ENCODE measurements at regions not wholly inside any gene's neighbourhood (a gene's known extent, or its start where the extent isn't known, plus 50 kb on each side); places are given as distances from the start of the nearest gene placed in this dataset.
"Not testable (repeated sequence)": the region's sequence is repeated elsewhere in the genome, so short reads cannot be mapped to it uniquely, and the experiment has no call there.

DNA sequence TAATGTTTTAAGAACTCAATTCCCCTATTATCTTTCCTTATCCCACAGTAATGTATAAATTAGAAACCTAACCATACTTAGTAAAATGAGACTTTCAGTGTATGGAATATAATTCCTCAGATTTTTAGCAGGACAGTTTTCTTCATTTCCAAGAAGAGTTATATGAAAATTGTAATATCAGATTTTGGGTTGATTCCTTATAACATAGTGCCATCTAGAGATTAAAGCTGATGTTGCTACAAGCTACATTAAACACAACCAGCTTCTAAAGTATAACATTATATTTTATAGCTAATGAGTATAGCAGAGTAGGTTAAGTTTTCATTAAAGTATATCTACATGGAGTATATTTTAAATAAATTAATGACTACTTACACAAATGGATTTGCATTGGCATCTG lies 99.7 kb upstream of the MIR17HG start:
- Histone ChIP-seq H3K4me3 (no peak overlapping the region), H3K36me3 (no peaks in the 10 kb centered on the region), H3K27ac (no peak overlapping the region), H3K9me3 (replicated peaks) (no peaks in the 10 kb centered on the region), H3K27me3 (no peaks in the 10 kb centered on the region), H3K4me1 (no peaks in the 10 kb centered on the region)
- peak in 1 of 2 experiments; percentile 28 for DNase-seq

DNA sequence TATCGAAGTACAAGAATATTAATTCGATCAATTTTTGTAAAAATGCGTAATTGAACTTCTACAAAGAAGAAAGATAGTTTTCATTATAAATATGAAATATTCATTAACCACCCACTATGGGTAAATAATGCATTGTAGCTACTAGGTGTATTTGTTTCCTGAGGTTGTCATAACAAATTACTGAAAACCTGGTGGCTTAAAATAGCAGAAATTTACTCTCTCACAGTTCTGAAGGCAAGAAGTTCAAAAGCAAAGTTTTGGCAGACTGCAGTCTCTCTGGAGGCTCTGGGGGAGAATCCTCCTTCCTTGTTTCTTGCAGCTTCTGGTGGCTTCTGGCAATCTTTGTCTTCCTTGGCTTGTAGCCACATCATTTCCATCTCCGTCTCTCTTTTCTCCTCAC lies 99.2 kb upstream of the MIR17HG start:
- no peaks in the 10 kb centered on the region for H3K4me1 ChIP-seq
- H3K27ac ChIP-seq = no peak overlapping the region
- H3K4me3 ChIP-seq = no peak overlapping the region
- no peak for DNase-seq
- no peaks in the 10 kb centered on the region for H3K27me3 ChIP-seq
- H3K9me3 ChIP-seq (replicated peaks) = no peaks in the 10 kb centered on the region
- no peaks in the 10 kb centered on the region for H3K36me3 ChIP-seq

DNA sequence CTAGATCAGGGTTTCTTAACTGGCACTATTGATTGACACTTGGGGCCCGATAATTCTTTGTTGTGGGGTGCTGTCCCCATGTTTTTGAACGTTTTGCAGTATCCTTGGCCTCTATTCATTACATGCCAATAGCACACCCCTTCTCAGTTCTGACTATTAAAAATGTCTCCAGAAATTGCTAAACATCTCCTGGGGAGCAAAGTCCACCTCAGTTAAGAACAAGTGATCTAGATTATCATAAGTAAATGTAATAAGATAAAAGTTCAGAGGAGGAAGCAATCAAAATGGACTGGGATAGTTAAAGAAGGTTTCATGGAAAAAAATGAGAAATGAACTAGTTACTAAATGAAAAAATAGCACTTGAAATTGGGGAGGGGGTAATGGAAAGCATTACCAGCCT lies 98.1 kb upstream of the MIR17HG start:
- Histone ChIP-seq H3K27ac (no peak overlapping the region), H3K4me3 (no peak overlapping the region), H3K4me1 (no peaks in the 10 kb centered on the region), H3K9me3 (replicated peaks) (no peaks in the 10 kb centered on the region), H3K36me3 (no peaks in the 10 kb centered on the region), H3K27me3 (no peaks in the 10 kb centered on the region)
- DNase-seq = no peak

DNA sequence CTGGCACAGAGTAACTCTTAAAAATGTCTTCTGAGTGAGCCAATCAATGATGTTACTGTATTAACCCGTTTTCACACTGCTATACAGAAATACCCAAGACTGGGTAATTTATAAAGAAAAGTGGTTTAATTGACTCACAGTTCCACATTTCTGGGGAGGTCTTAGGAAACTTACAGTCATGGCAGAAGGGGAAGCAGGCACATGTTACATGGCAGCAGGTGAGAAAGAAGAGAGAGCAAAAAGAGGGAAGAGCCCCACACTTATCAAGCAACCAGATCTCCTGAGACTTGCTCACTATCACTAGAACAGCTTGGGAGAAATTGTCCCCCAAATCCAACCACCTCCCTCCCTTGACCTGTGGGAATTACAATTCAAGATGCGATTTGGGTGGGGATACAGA lies 97.6 kb upstream of the MIR17HG start:
- Histone ChIP-seq H3K27ac (no peak overlapping the region), H3K9me3 (replicated peaks) (no peaks in the 10 kb centered on the region), H3K27me3 (no peaks in the 10 kb centered on the region), H3K4me1 (no peaks in the 10 kb centered on the region), H3K4me3 (no peak overlapping the region), H3K36me3 (no peaks in the 10 kb centered on the region)
- DNase-seq = no peak

DNA sequence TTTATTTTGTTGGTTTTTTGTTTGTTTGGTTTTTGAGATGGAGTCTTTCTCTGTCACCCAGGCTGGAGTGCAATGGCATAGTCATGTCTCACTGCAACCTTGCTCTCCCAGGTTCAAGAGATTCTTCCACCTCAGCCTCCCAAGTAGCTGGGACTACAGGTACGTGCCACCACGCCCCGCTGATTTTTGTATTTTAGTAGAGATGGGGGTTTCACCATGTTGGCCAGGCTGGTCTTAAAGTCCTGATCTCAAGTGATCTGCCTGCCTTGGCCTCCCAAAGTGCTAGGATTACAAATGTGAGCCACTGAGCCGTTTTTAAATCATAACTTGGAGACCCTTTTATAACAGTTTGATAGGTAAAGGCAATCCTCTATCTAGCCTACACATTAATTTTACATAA lies 95.9 kb upstream of the MIR17HG start:
- not testable (repeated sequence) for H3K27ac ChIP-seq; H3K9me3 ChIP-seq (replicated peaks); DNase-seq; H3K4me3 ChIP-seq; H3K27me3 ChIP-seq; H3K4me1 ChIP-seq; H3K36me3 ChIP-seq

DNA sequence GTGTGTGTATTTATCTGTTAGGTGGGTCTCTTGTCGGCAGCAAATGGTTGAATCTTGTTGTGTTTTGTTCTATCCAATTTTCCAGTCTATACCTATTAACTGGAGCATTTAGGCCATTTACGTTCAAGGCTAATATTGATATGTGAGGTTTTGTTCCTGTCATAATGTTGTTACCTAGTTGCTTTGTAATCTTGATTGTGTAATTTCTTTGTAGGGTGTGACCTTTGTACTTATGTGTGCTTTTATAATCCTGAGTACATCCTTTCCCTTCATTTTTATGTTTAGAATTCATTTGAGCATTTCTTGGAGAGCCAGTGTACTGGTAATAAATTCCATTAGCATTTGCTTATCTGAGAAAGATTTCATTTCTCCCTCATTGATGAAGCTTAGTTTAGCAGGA lies 83.0 kb upstream of the MIR17HG start:
- peaks cover 10% of the 10 kb centered on the region for H3K4me1 ChIP-seq
- H3K27ac ChIP-seq = no peak overlapping the region
- no peaks in the 10 kb centered on the region for H3K36me3 ChIP-seq
- H3K27me3 ChIP-seq = no peaks in the 10 kb centered on the region
- no peaks in the 10 kb centered on the region for H3K9me3 ChIP-seq (replicated peaks)
- no peak overlapping the region for H3K4me3 ChIP-seq
- DNase-seq = no peak

DNA sequence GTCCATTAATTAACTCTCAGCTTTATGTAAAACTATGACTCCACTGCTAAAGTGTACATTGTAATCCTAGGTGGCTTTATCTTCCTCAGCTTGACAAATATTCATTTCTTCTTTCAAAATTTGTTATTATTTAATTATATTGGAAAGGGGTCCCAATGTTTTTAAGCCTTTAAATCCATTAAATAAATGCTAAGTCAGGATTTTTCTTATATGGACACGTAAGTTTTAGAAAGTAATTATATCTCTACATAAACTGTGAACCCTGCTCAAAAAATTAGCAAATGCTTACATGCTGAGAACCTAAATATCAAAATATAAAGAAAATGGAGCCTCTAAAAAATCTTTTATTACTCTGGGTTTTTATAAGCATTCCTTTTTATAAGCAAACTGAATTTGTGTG lies 78.2 kb upstream of the MIR17HG start:
- Histone ChIP-seq H3K4me1 (peaks cover 25% of the 10 kb centered on the region), H3K4me3 (no peak overlapping the region), H3K27ac (peak overlapping the region; percentile 85), H3K36me3 (no peaks in the 10 kb centered on the region), H3K9me3 (replicated peaks) (no peaks in the 10 kb centered on the region), H3K27me3 (no peaks in the 10 kb centered on the region)
- DNase-seq = no peak

DNA sequence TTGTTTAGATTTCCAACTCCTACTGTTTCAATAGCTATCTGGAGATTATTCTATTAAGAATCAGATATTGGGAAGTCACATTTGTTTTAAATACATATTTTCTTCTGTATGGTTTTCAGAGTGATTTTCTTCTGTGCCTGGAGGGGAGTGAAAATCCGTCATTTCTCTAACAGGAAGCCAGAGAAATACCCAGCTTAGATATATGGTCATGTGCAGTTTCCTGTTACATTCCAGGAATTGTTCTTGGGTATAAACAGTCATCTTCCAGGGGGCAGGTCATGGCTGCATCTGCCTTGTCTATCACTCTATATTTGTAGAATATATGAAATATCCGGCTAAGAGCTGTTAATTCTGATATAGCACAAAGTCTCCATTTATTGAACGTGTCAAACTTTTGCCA lies 77.5 kb upstream of the MIR17HG start:
- Histone ChIP-seq H3K27me3 (no peaks in the 10 kb centered on the region), H3K36me3 (no peaks in the 10 kb centered on the region), H3K27ac (peak overlapping the region; percentile 85), H3K4me3 (peak overlapping the region; percentile 28), H3K9me3 (replicated peaks) (no peaks in the 10 kb centered on the region), H3K4me1 (peaks cover 25% of the 10 kb centered on the region)
- DNase-seq = peak; percentile 62 to 81

DNA sequence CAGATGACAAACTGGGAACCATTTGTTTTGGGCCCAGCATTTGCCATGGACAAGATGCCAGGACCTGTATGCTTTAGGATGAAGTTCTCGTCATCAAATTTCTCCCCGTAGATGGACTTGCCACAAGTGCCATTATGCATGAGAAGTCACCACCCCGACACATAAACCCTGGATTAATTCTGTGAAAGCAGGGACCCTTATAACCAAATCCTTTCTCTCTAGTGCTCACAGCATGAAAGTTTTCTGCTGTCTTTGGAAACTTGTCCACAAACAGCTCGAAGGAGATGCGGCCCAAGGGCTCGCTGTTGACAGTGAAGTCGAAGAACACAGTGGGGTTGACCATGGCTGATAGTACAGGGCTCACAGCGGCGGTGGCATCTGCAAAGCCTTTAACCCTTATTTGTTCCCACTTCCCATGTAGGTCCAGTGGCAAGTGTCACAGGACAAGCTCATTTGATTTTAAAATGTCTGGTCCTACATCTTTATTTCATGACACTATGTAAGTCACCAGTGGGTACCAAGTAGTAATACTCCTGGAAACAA lies 75.2 kb upstream of the MIR17HG start:
- Histone ChIP-seq H3K4me1 (peaks cover 25% of the 10 kb centered on the region), H3K9me3 (replicated peaks) (no peaks in the 10 kb centered on the region), H3K36me3 (no peaks in the 10 kb centered on the region), H3K4me3 (no peak overlapping the region), H3K27me3 (no peaks in the 10 kb centered on the region), H3K27ac (no peak overlapping the region)
- DNase-seq = no peak

DNA sequence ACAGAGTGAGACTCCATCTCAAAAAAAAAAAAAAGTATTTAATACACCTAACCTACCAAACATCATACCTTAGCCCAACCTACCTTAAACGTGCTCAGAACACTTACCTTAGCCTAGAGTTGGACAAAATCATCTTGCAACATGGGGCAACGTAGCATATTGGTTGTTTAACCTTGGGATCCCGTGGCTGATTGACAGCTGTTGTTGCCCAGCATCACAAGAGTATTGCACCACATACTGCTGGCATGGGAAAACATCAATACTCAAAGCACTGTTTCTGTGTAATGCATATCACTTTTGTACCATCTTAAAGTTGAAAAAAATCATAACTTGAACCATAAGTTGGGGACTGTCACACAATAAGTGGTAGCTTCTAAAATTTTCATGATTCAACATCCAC lies 73.8 kb upstream of the MIR17HG start:
- H3K4me3 ChIP-seq = no peak overlapping the region
- H3K27me3 ChIP-seq = no peaks in the 10 kb centered on the region
- no peaks in the 10 kb centered on the region for H3K9me3 ChIP-seq (replicated peaks)
- H3K36me3 ChIP-seq = no peaks in the 10 kb centered on the region
- peaks cover 23% of the 10 kb centered on the region for H3K4me1 ChIP-seq
- no peak for DNase-seq
- no peak overlapping the region for H3K27ac ChIP-seq

DNA sequence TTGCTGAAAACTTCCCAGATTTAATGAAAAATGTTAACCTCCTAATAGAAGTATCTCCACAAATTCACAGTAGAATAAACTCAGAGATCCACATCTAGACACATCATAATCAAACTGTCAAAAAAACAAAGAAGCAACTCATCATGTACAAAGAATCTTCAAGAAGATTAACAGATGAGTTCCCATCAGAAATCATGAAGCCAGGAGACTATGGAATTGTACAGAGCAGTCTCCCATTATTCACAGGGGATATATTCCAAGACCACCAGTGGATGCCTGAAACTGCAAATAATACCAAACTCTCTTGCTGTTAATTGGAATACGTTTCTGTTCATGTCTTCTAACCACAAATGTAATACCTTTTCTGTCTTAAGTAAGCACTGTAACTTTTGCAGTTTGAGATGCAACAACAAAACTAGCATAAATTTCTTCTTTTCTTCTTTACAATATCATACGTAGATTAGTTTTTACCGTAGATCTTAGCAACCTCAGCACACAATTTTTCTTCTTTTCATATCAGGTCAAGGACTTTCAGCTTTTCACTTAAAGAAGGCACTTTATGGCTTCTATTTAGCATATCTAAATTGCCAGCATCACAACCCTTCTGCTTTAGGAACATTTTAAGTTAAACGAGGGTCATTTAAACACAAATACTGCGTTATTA lies 70.3 kb upstream of the MIR17HG start:
- H3K4me3 ChIP-seq = no peak overlapping the region
- H3K27me3 ChIP-seq = no peaks in the 10 kb centered on the region
- H3K27ac ChIP-seq = no peak overlapping the region
- DNase-seq = no peak
- H3K36me3 ChIP-seq = no peaks in the 10 kb centered on the region
- H3K9me3 ChIP-seq (replicated peaks) = no peaks in the 10 kb centered on the region
- H3K4me1 ChIP-seq = no peaks in the 10 kb centered on the region

DNA sequence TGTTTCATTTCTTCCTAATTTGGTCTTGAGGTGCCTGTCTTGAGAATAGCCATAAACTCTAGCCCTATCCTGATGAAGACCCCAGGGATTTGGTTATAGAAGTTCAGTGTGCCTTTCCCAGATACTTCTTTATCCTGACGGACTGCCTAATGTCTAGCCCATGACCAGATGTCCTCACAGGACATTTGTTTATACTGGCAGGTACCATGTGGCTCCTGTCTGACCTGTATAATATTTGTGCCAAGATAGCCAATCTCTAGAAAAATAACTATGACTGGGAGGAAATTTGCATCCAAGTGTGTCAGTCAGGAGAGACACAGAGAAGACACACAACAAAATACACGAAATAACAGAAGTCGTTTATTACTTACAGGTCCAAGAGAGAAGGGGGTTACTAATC lies 69.2 kb upstream of the MIR17HG start:
- DNase-seq = no peak
- Histone ChIP-seq H3K27me3 (no peaks in the 10 kb centered on the region), H3K4me3 (no peak overlapping the region), H3K27ac (no peak overlapping the region), H3K36me3 (no peaks in the 10 kb centered on the region), H3K9me3 (replicated peaks) (no peaks in the 10 kb centered on the region), H3K4me1 (no peaks in the 10 kb centered on the region)

DNA sequence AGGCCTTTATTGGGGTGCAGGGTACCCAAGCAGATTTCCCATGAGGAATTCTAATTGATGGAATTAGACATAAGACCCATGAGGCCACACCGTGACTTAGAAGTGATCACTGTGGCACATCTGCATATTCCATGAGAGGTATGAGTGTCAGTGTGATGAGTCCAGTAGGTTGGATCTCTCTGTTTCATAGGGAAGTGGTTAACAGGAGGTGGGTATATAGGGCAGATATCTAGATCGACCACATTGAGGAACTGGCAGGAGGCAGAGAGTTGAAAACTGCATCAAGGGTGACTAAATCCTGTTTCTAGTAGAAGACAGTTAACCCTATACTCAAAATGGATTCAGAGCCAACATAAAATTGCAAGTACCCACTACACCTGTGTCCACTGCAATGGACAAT lies 68.6 kb upstream of the MIR17HG start:
- Histone ChIP-seq H3K4me3 (no peak overlapping the region), H3K27me3 (no peaks in the 10 kb centered on the region), H3K9me3 (replicated peaks) (no peaks in the 10 kb centered on the region), H3K36me3 (no peaks in the 10 kb centered on the region), H3K4me1 (no peaks in the 10 kb centered on the region), H3K27ac (no peak overlapping the region)
- no peak for DNase-seq

DNA sequence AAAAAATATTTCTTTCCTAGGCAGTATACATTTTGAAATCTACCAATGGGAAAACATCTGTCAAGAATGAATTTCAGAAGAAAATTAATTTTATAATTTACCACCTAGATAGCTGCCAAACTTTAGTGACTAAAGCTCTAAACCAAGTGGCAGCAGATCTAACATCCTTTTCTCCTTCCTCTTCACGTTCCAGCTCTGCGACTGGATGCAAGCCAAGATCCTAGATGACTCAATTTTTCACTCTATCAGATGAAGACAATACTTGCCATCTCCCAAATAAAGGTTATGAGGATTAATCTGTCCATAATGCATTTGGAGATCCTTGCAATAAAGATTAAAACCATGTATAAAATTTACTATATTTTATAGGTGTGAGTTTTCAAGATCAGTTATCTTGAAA lies 66.7 kb upstream of the MIR17HG start:
- H3K27ac ChIP-seq = no peak overlapping the region
- no peaks in the 10 kb centered on the region for H3K4me1 ChIP-seq
- no peaks in the 10 kb centered on the region for H3K27me3 ChIP-seq
- H3K4me3 ChIP-seq = no peak overlapping the region
- DNase-seq = peak in 1 of 2 experiments; percentile 14
- no peaks in the 10 kb centered on the region for H3K36me3 ChIP-seq
- H3K9me3 ChIP-seq (replicated peaks) = no peaks in the 10 kb centered on the region

DNA sequence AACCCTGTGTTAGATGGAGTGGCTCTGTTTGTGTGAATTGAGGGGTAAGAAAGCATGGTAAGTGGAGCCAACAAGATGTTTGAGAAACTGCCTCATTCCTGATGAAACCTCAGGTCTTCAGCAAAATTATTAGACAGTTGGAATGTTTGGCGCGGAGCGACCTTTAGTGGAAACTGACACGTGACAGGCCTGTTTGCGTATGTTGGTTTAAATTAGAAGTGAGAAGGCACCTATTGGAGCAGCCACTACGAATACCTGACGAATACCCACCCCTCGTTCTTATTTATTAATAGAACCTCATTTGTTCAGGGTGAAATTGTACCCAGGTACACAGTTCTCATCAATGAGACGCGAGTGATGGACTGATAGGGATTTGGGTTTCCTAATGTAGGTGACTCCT lies 63.2 kb upstream of the MIR17HG start:
- Histone ChIP-seq H3K27ac (no peak overlapping the region), H3K4me3 (no peak overlapping the region), H3K27me3 (no peaks in the 10 kb centered on the region), H3K4me1 (no peaks in the 10 kb centered on the region), H3K36me3 (no peaks in the 10 kb centered on the region), H3K9me3 (replicated peaks) (0 out of 2 replicates have a peak, but pooled peaks cover 4% of the 10 kb centered on the region)
- DNase-seq = no peak

DNA sequence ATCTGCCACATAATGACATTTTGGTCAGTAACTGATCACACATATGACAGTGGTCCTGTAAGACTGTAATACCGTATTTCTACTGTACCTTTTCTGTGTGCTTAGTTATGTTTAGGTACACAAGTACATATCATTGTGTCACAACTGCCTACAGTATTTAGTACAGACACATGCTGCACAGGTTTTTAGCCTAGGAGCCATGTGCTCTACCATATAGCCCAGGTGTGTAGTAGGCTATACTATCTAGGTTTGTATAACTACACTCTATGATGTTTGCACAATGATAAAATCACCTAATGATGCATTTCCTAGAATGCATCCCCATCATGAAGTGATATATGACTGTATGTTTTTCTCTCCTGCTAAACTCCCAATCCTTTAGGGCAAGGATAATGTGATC lies 61.2 kb upstream of the MIR17HG start:
- H3K27me3 ChIP-seq = no peaks in the 10 kb centered on the region
- DNase-seq = no peak
- H3K36me3 ChIP-seq = no peaks in the 10 kb centered on the region
- no peak overlapping the region for H3K27ac ChIP-seq
- H3K9me3 ChIP-seq (replicated peaks) = 0 out of 2 replicates have a peak, but pooled peaks cover 4% of the 10 kb centered on the region
- H3K4me1 ChIP-seq = no peaks in the 10 kb centered on the region
- no peak overlapping the region for H3K4me3 ChIP-seq
